ENCODE measurements at regions not wholly inside any gene's neighbourhood (a gene's known extent, or its start where the extent isn't known, plus 50 kb on each side); places are given as distances from the start of the nearest gene placed in this dataset.

GRCh38 chr18:40447820-40448219, 1507.2 kb upstream of the PIK3C3 start:
- no peaks in the 10 kb centered on the region for H4K20me1 ChIP-seq (ENCODE audit: low read depth, low read length)
- H3K79me2 ChIP-seq (ENCODE audit: insufficient read depth, low read length): no peaks in the 10 kb centered on the region
- H3K4me3 ChIP-seq (ENCODE audit: insufficient read depth, low read length, poor library complexity, severe bottlenecking): no peak overlapping the region
- H3K36me3 ChIP-seq (ENCODE audit: low read length): no peaks in the 10 kb centered on the region
- no peak overlapping the region for H3K4me2 ChIP-seq (ENCODE audit: low read depth, low read length, poor library complexity, severe bottlenecking)
- no peaks in the 10 kb centered on the region for H3F3A ChIP-seq (ENCODE audit: insufficient read depth)
- H3K9me3 ChIP-seq (ENCODE audit: insufficient read depth, low read length): 0 out of 2 replicates have a peak, but pooled peaks cover 3% of the 10 kb centered on the region
- H3K27me3 ChIP-seq (ENCODE audit: low read length): no peaks in the 10 kb centered on the region
- TF ChIP-seq EZH2phosphoT487 (conservative IDR thresholded peaks at IDR 0.05; ENCODE audit: low read length): no peak
- TF ChIP-seq CTCF (IDR thresholded peaks at IDR 0.05; ENCODE audit: insufficient read depth, low read length, poor library complexity, severe bottlenecking): no peak
- no peak overlapping the region for H3K27ac ChIP-seq (ENCODE audit: low read depth, low read length)
- no peak overlapping the region for H2AFZ ChIP-seq (ENCODE audit: low read depth, low read length, severe bottlenecking)
- no peaks in the 10 kb centered on the region for H3K9me2 ChIP-seq (replicated peaks; ENCODE audit: insufficient read depth, low read length)
- no peak overlapping the region for H3K9ac ChIP-seq (ENCODE audit: low read length)

- TF ChIP-seq CTCF (IDR thresholded peaks at IDR 0.05; ENCODE audit: insufficient read depth, low read length, poor library complexity, severe bottlenecking): no peak
- no peak for TF ChIP-seq EZH2phosphoT487 (conservative IDR thresholded peaks at IDR 0.05; ENCODE audit: low read length)
- no peaks in the 10 kb centered on the region for H3K79me2 ChIP-seq (ENCODE audit: insufficient read depth, low read length)
Measured at GRCh38 chr18:40440088-40440487, 1514.9 kb upstream of the PIK3C3 start.

GRCh38 chr18:40437517-40437916, 1517.5 kb upstream of the PIK3C3 start:
- Histone ChIP-seq H3K27me3 (ENCODE audit: low read length) (no peaks in the 10 kb centered on the region), H3K27ac (ENCODE audit: low read depth, low read length) (no peak overlapping the region), H3K9ac (ENCODE audit: low read length) (no peak overlapping the region), H3K4me2 (ENCODE audit: low read depth, low read length, poor library complexity, severe bottlenecking) (no peak overlapping the region), H2AFZ (ENCODE audit: low read depth, low read length, severe bottlenecking) (no peak overlapping the region), H3F3A (ENCODE audit: insufficient read depth) (no peaks in the 10 kb centered on the region), H3K4me3 (ENCODE audit: insufficient read depth, low read length, poor library complexity, severe bottlenecking) (no peak overlapping the region), H3K9me2 (replicated peaks; ENCODE audit: insufficient read depth, low read length) (no peaks in the 10 kb centered on the region; the same call in 1 of the 2 replicates), H3K79me2 (ENCODE audit: insufficient read depth, low read length) (no peaks in the 10 kb centered on the region), H3K36me3 (ENCODE audit: low read length) (no peaks in the 10 kb centered on the region), H3K9me3 (ENCODE audit: insufficient read depth, low read length) (no peaks in the 10 kb centered on the region), H4K20me1 (ENCODE audit: low read depth, low read length) (no peaks in the 10 kb centered on the region)
- TF ChIP-seq CTCF (IDR thresholded peaks at IDR 0.05; ENCODE audit: insufficient read depth, low read length, poor library complexity, severe bottlenecking) (no peak), EZH2phosphoT487 (conservative IDR thresholded peaks at IDR 0.05; ENCODE audit: low read length) (no peak)

More at GRCh38 chr18:40440088-40440487, 1514.9 kb upstream of the PIK3C3 start:
- Histone ChIP-seq H3K27me3 (ENCODE audit: low read length) (no peaks in the 10 kb centered on the region), H4K20me1 (ENCODE audit: low read depth, low read length) (no peaks in the 10 kb centered on the region), H3K4me2 (ENCODE audit: low read depth, low read length, poor library complexity, severe bottlenecking) (no peak overlapping the region), H3K9me3 (ENCODE audit: insufficient read depth, low read length) (0 out of 2 replicates have a peak, but pooled peaks cover 3% of the 10 kb centered on the region), H3K4me3 (ENCODE audit: insufficient read depth, low read length, poor library complexity, severe bottlenecking) (no peak overlapping the region), H2AFZ (ENCODE audit: low read depth, low read length, severe bottlenecking) (no peak overlapping the region), H3F3A (ENCODE audit: insufficient read depth) (no peaks in the 10 kb centered on the region), H3K9me2 (replicated peaks; ENCODE audit: insufficient read depth, low read length) (no peaks in the 10 kb centered on the region; the same call in 1 of the 2 replicates), H3K27ac (ENCODE audit: low read depth, low read length) (no peak overlapping the region), H3K9ac (ENCODE audit: low read length) (no peak overlapping the region), H3K36me3 (ENCODE audit: low read length) (no peaks in the 10 kb centered on the region)

All from SU-DHL-6 (cell line).